ENCODE measurements at regions not wholly inside any gene's neighbourhood (a gene's known extent, or its start where the extent isn't known, plus 50 kb on each side); places are given as distances from the start of the nearest gene placed in this dataset.

DNA sequence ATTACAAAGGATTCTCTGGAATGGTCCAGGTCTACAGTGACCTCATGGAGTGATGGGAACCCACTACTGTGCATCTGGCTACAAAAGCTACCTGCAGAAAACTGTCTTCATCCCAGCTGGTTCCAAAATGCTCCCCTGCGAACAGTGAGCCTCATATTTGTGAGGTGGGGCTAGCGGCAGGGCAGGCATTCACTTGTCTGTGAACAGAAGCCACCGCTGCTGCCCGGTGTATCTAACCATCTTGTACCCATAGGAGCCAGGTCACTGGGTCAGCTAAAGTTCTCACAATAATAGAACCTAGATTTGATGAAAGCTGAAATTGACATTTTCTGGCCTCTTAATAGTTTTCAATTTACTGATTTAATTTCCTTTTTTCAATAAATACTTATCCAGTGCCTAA is 150.7 kb downstream of the KLF13 start:
- Mint-ChIP-seq H3K36me3 (ENCODE audit: low read depth) (no peaks in the 10 kb centered on the region), H3K9me3 (peaks cover 2% of the 10 kb centered on the region), H3K4me1 (peaks cover 19% of the 10 kb centered on the region), H3K4me3 (no peak overlapping the region), H3K27ac (ENCODE audit: unreplicated experiment) (no peak overlapping the region), H3K27me3 (ENCODE audit: low read depth) (peaks cover 26% of the 10 kb centered on the region)
- TF ChIP-seq, protein P1, sequence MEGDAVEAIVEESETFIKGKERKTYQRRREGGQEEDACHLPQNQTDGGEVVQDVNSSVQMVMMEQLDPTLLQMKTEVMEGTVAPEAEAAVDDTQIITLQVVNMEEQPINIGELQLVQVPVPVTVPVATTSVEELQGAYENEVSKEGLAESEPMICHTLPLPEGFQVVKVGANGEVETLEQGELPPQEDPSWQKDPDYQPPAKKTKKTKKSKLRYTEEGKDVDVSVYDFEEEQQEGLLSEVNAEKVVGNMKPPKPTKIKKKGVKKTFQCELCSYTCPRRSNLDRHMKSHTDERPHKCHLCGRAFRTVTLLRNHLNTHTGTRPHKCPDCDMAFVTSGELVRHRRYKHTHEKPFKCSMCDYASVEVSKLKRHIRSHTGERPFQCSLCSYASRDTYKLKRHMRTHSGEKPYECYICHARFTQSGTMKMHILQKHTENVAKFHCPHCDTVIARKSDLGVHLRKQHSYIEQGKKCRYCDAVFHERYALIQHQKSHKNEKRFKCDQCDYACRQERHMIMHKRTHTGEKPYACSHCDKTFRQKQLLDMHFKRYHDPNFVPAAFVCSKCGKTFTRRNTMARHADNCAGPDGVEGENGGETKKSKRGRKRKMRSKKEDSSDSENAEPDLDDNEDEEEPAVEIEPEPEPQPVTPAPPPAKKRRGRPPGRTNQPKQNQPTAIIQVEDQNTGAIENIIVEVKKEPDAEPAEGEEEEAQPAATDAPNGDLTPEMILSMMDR (conservative IDR thresholded peaks at IDR 0.05), result no peak
- no peak for DNase-seq (ENCODE audit: low read depth, low spot score)

DNA sequence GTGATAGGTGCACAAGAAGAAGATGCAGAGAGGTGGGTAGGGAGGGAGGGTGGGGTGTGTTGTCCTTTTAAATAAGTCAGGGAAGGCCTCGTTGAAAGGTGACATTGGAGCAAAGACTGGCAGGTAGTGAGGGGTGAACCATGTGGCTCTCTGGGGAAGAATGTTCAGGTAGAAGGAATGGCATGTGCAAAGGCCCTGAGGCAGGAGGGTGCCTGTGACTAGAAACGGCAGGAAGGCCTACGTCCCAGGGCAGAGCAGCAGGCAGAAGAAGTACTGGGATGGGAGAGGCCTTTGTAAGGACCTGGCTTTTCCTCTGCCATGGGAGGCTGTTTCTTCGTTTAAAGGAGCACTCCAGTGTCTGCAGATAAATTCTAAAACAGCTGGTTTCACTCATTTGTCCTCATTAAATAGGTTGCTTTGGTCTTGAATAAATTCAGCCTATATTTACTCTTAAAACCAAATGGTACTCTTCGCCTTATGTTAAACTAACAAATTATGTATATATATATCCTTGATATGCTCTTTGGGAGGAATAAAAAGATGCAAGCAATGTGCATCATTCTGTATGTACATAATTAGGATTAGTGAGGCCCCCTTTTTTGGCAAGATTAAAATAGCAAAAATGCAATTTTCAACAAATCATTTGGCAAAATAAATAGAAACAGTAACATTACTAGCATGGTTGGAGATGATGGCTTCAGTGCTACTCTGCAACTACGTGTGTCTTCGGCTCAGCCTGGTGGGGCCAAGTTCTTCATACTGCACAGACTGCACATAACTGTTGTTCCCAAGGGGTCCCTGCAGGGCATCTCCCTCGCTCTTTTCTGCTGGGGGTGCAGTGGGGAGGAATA is 151.4 kb downstream of the KLF13 start:
- H3K27me3 Mint-ChIP-seq (ENCODE audit: low read depth), result peaks cover 34% of the 10 kb centered on the region
- no peak overlapping the region for H3K4me3 Mint-ChIP-seq
- H3K9me3 Mint-ChIP-seq, result peaks cover 2% of the 10 kb centered on the region
- peaks cover 15% of the 10 kb centered on the region for H3K4me1 Mint-ChIP-seq
- TF ChIP-seq, protein P1 (conservative IDR thresholded peaks at IDR 0.05), result no peak
- H3K36me3 Mint-ChIP-seq (ENCODE audit: low read depth), result no peaks in the 10 kb centered on the region
- DNase-seq (ENCODE audit: low read depth, low spot score), result no peak
- no peak overlapping the region for H3K27ac Mint-ChIP-seq (ENCODE audit: unreplicated experiment)

DNA sequence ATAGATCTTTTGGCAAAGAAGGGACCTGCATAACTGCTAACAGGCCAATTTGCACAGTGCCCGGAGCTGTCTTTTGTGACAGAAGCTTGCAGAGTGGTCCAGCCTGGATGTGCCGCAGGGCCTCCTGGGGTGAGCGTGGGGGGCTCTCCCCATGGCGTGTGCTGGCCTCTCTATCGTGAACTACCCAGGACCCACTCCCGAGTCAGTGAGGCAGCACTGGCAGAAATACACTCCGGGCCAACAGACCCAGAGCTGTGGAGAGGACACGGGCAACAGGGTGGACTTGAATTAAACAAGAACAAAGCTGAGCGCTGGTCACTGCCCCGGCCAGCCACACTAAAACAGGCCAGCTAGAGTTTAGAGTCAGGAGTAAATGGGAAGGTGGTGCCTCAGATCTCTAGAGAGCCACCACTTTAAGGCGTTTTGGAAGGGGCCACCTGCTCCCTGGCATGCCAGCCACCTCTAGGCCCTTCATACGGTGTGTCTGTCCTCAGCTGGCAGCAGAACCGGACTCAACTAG is 152.1 kb downstream of the KLF13 start:
- peaks cover 10% of the 10 kb centered on the region for H3K4me1 Mint-ChIP-seq
- no peaks in the 10 kb centered on the region for H3K36me3 Mint-ChIP-seq (ENCODE audit: low read depth)
- peaks cover 2% of the 10 kb centered on the region for H3K9me3 Mint-ChIP-seq
- no peak overlapping the region for H3K4me3 Mint-ChIP-seq
- peaks cover 34% of the 10 kb centered on the region for H3K27me3 Mint-ChIP-seq (ENCODE audit: low read depth)
- H3K27ac Mint-ChIP-seq (ENCODE audit: unreplicated experiment), result no peak overlapping the region
- TF ChIP-seq, protein P1 (conservative IDR thresholded peaks at IDR 0.05), result no peak
- DNase-seq (ENCODE audit: low read depth, low spot score), result no peak

DNA sequence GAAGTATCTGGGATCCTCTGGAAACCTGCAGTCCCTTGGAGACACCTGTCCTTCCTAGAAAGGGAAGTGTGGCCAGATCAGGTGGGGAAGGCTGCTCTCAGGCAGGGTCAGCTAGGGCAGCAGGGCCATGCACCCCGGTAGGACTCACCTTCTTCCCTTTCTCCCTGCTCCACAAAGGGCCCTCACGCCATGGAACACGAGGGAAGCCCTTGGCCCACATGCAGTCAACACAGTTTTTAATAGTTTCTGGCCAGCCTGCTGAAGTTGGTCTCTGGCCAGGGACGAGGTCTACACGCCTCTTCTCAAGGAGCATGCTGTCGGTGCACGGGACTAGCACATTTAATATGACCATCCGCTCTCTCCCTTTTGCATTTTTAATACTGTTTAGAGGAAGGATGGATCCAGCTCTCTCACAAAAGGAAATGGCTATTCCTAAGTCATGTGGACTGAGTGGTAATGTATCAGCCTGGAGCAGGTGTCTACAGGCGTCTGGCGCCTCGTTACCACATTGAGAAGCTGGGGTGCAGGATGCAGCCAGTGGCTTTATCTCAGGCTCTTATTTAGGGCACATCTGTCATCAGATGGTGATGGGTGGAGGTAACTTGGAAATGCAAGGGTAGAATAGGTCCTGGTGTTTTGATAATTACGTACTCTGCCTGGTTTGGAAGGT is 153.9 kb downstream of the KLF13 start:
- Mint-ChIP-seq H3K9me3 (no peaks in the 10 kb centered on the region), H3K36me3 (ENCODE audit: low read depth) (peaks cover 6% of the 10 kb centered on the region), H3K4me3 (no peak overlapping the region), H3K27ac (ENCODE audit: unreplicated experiment) (no peak overlapping the region), H3K4me1 (peaks cover 3% of the 10 kb centered on the region), H3K27me3 (ENCODE audit: low read depth) (peaks cover 50% of the 10 kb centered on the region)
- no peak for DNase-seq (ENCODE audit: low read depth, low spot score)
- TF ChIP-seq, protein P1 (conservative IDR thresholded peaks at IDR 0.05), result no peak

DNA sequence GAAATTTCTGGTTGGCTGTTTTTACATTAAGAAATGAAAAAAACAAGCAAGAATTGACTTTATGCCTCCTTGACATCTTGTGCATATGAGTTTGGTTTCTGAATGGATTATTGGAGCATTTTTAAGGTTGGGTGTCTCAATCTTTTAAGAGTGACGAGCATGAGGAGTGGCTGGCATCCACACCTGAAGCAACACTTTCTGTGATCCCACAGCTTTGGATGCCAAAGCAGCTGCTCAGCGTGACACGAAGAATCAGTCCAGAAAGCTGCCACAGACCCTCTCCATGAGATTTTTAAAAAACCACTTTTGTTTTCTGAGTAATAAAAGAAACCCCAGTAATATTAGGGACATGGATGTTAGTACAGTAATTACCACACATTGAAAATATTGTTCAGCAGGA is 154.5 kb downstream of the KLF13 start:
- no peak for DNase-seq (ENCODE audit: low read depth, low spot score)
- H3K4me3 Mint-ChIP-seq, result no peak overlapping the region
- TF ChIP-seq, protein P1 (conservative IDR thresholded peaks at IDR 0.05), result no peak
- no peaks in the 10 kb centered on the region for H3K4me1 Mint-ChIP-seq
- H3K27me3 Mint-ChIP-seq (ENCODE audit: low read depth), result peaks cover 55% of the 10 kb centered on the region
- H3K36me3 Mint-ChIP-seq (ENCODE audit: low read depth), result peaks cover 6% of the 10 kb centered on the region
- no peak overlapping the region for H3K27ac Mint-ChIP-seq (ENCODE audit: unreplicated experiment)
- no peaks in the 10 kb centered on the region for H3K9me3 Mint-ChIP-seq

Data from neural crest cell (in vitro differentiated cells).